Bronchial epithelial cell (primary cell): ENCODE measurements at regions not wholly inside any gene's neighbourhood (a gene's known extent, or its start where the extent isn't known, plus 50 kb on each side); places are given as distances from the start of the nearest gene placed in this dataset.
"Not testable (repeated sequence)": the region's sequence is repeated elsewhere in the genome, so short reads cannot be mapped to it uniquely, and the experiment has no call there.

Experiments
- DNase-seq: peaks from one replicate; pipeline ENCODE4 v3.0.0-alpha.2; 2010; ENCODE audit warnings: low read depth
- FAIRE-seq: peaks from 2 replicates; lab custom pipeline; 2011; peaks lifted over from hg19 to GRCh38; lab: Jason Lieb, UNC
- H3K27me3 ChIP-seq: 2 replicates; pipeline ENCODE4 v1.5.1; 2011; ENCODE audit warnings: low read length; ENCODE audit not compliant: control insufficient read depth, insufficient read depth
- H3K36me3 ChIP-seq: 2 replicates; pipeline ENCODE4 v1.5.1; 2011; ENCODE audit warnings: low read length; ENCODE audit not compliant: control insufficient read depth, insufficient read depth
- H3K4me3 ChIP-seq: 2 replicates; pipeline ENCODE4 v1.5.1; 2011; ENCODE audit warnings: mild to moderate bottlenecking, low read depth, low read length, control low read depth
- CTCF ChIP-seq: IDR thresholded peaks from 2 replicates; pipeline ENCODE4 v1.5.1; 2011; ENCODE audit warnings: mild to moderate bottlenecking, moderate library complexity, low read length, control low read depth, inconsistent platforms; ENCODE audit not compliant: insufficient read depth, severe bottlenecking

DNA sequence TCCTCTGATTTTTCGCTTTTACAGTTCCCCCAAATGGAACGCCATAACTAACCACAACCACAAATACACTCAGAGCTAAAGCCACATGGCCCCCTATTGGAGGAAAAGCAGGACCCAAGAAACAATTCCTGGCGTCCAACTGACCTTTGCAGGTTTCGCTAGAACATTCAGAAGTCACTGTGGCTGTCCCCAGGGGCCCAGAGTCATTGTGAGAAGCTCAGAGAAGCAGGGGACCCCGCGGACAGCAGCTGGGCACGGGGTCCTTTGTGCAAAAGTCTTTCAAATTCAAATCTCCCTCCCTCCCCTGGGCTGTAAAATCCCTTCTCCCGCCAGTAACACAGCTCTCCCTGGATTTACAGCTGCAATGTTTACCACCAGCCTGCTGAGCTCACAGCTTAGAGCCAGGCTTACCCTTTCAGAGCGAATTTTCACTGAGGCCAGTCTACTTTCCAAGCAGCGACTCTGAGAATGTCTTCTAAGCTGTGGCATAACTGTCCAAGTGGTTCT, 214.8 kb downstream of the CRLF2 start:
- H3K36me3 ChIP-seq, result no peaks in the 10 kb centered on the region
- no peak overlapping the region for H3K4me3 ChIP-seq
- FAIRE-seq, result peak; percentile 88
- no peaks in the 10 kb centered on the region for H3K27me3 ChIP-seq
- no peak for TF ChIP-seq CTCF
- no peak for DNase-seq

DNA sequence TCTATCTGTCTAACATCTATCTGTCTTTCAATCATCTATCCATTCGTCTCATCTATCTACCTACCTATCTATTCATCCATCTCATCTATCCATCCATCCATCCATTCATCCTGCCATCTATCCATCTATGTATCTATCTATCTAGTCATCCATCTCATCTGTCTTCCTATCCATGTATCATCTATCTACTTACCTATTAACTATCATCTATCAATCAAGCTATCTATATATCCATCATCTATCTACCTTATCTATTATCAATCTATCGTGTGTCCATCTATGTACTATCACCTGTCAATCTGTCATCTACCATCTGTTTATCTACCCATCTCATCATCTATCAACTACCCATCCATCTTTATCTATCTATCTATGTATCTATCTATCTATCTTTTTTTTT, 217.7 kb downstream of the CRLF2 start:
- FAIRE-seq (no peak), DNase-seq (no peak)
- Histone ChIP-seq H3K4me3 (no peak overlapping the region), H3K27me3 (no peaks in the 10 kb centered on the region), H3K36me3 (no peaks in the 10 kb centered on the region)
- TF ChIP-seq CTCF, result no peak

GRCh38 chrX:989959-990510, 222.4 kb downstream of the CRLF2 start:
- peak; percentile 67 for DNase-seq
- Histone ChIP-seq H3K4me3 (peak overlapping the region; percentile 16), H3K36me3 (no peaks in the 10 kb centered on the region), H3K27me3 (no peaks in the 10 kb centered on the region)
- FAIRE-seq, result no peak
- no peak for TF ChIP-seq CTCF

- not testable (repeated sequence) for H3K27me3 ChIP-seq, FAIRE-seq, DNase-seq, H3K4me3 ChIP-seq, H3K36me3 ChIP-seq
These were observed 223.9 kb downstream of the CRLF2 start for GRCh38 chrX:988530-988929.

DNA sequence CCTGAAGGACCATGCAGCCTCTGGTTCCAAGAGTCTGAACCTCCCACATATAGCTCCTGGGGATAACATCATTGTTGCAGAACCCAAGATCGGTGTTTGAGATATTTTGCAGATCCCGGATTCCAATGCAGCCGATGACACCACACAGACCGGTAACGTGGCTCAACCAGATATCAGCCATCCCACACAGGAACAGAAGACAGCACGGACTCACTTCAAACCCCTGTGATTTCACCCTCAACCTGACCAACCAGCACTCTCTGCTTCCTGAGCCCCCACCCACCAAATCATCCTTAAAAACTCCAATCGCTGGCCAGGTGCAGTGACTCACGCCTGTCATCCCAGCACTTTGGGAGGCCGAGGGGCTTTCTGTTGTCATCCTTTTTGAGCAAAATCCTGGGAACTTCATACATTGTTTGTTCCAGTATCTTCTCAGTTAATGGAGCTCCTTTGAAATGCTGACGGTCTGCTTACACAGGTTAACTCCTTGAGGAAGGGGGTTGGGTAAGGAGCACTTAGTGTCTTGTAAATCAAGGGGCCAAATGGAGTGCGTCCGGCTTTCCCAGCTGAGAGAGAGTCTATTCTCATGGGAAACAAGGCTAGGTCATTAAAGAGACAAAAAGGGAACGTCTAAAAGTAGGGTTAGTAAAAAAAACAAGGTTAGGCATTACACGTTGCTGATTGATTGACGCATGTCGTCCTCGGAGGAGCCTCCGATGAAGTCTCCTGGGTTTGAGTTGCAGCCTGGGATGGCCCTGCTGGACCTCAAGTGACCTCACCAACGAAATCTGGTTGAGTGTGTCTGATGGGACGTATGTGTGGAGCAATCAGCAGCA, 230.4 kb downstream of the CRLF2 start:
- H3K4me3 ChIP-seq, result no peak overlapping the region
- FAIRE-seq, result no peak
- no peaks in the 10 kb centered on the region for H3K27me3 ChIP-seq
- no peak for DNase-seq
- H3K36me3 ChIP-seq, result no peaks in the 10 kb centered on the region
- no peak for TF ChIP-seq CTCF

DNA sequence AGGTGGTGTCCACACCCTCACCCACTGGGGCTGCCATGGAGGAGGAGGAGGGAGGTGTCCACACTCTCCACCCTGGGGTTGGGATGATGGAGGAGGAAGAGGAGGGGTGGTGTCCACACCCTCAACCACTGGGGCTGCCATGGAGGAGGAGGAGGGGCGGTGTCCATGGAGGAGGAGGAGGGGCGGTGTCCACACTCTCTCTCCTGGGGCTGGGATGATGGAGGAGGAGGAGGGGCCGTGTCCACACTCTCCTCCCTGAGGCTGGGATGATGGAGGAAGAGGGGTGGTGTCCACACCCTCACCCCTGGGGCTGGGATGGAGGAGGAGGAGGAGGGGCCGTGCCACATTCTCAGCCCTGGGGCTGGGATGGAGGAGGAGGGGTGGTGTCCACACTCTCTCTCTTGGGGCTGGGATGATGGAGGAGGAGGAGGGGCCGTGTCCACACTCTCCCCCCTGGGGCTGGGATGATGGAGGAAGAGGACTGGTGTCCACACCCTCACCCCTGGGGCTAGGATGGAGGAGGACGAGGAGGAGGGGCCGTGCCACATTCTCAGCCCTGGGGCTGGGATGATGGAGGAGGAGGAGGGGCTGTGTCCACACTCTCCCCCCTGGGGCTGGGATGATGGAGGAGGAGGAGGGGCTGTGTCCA, 231.7 kb downstream of the CRLF2 start:
- H3K27me3 ChIP-seq, result no peaks in the 10 kb centered on the region
- DNase-seq (no peak), FAIRE-seq (no peak)
- no peak overlapping the region for H3K4me3 ChIP-seq
- no peak for TF ChIP-seq CTCF
- no peaks in the 10 kb centered on the region for H3K36me3 ChIP-seq

- DNase-seq, H3K36me3 ChIP-seq, H3K27me3 ChIP-seq, FAIRE-seq, H3K4me3 ChIP-seq: not testable (repeated sequence)
These were observed 233.3 kb downstream of the CRLF2 start for GRCh38 chrX:979127-979526.
